HepG2 (cell line): ENCODE measurements at regions not wholly inside any gene's neighbourhood (a gene's known extent, or its start where the extent isn't known, plus 50 kb on each side); places are given as distances from the start of the nearest gene placed in this dataset.

ENCODE experiments used
- ATAC-seq: fragments of 200-7000 bp; cut with Tn5 transposase; 3 replicates; pipeline ENCODE4 v1.9.1; 2020; ENCODE audit warnings: mild to moderate bottlenecking, moderate library complexity
- BruUV-seq: library from RNA; stranded (reverse); fragments of 400-500 nt; replicated peaks from 2 replicates; lab custom pipeline; 2021; lab: Mats Ljungman, UMichigan
- CTCF ChIA-PET: fragments of 300-600 bp; formaldehyde crosslinking; extraction: SDS; loops from one replicate; lab custom pipeline; 2021; ENCODE audit warnings: low total read pairs, inconsistent platforms, low intra/inter-chr PET ratio; lab: Yijun Ruan, JAX
- POLR2A ChIA-PET: fragments of 350-600 bp; sonication (Branson Sonifier 250); formaldehyde crosslinking; loops from one replicate; lab custom pipeline; 2020; ENCODE audit warnings: antibody characterized with exemption, inconsistent platforms; lab: Yijun Ruan, JAX
- DNase-seq: peaks from one replicate; pipeline ENCODE4 v3.0.0-alpha.2; 2015; ENCODE audit warnings: low spot score
- FAIRE-seq: peaks from 3 replicates; lab custom pipeline; 2011; peaks lifted over from hg19 to GRCh38; lab: Jason Lieb, UNC
- H2AFZ ChIP-seq: one replicate; pipeline ENCODE4 v1.6.1; 2011; ENCODE audit warnings: low read length, inconsistent platforms
- H3K27ac ChIP-seq: fragments of 300-600 bp; 3 replicates; pipeline ENCODE4 v1.8.0; 2011; ENCODE audit warnings: mixed run types, mild to moderate bottlenecking, mixed read lengths, low read length, inconsistent platforms; ENCODE audit not compliant: insufficient read depth; ENCODE audit errors: extremely low read length
- H3K27me3 ChIP-seq, 2 experiments: fragments of 200-600 bp in 1 of 2; 2 replicates in 1 of 2; 3 replicates in 1 of 2; pipeline versions ENCODE4 v1.6.0 to v1.8.0; 2011; ENCODE audit warnings: low read length in 2 of 2, mild to moderate bottlenecking in 2 of 2, moderate library complexity in 2 of 2, inconsistent platforms in 1 of 2; ENCODE audit not compliant: insufficient read depth in 2 of 2, control insufficient read depth in 1 of 2
- H3K36me3 ChIP-seq, 2 experiments: fragments of 200-600 bp in 1 of 2; replicated peaks in 1 of 2; 2 replicates in 1 of 2; 3 replicates in 1 of 2; pipeline versions ENCODE4 v1.5.1 to v1.8.0; 2011; ENCODE audit warnings: low read length in 2 of 2, inconsistent platforms in 1 of 2; ENCODE audit not compliant: insufficient read depth in 2 of 2, control insufficient read depth in 1 of 2
- H3K4me1 ChIP-seq: 2 replicates; pipeline ENCODE4 v1.5.1; 2012; ENCODE audit warnings: low read length, inconsistent platforms; ENCODE audit not compliant: insufficient read depth
- H3K4me2 ChIP-seq: 2 replicates; pipeline ENCODE4 v1.6.0; 2011; ENCODE audit warnings: low read depth, low read length, inconsistent platforms
- H3K4me3 ChIP-seq, 3 experiments: fragments of 200-600 bp in 1 of 3; sonication (generic), shearing (Covaris generic) in 1 of 3; replicated peaks in 1 of 3; 2 replicates each; pipeline ENCODE4 v1.5.1; 2011 to 2016; ENCODE audit warnings: low read length in 3 of 3, inconsistent platforms in 2 of 3, low read depth in 2 of 3, mild to moderate bottlenecking in 2 of 3, control low read depth in 1 of 3, mixed read lengths in 1 of 3; ENCODE audit not compliant: insufficient read depth in 1 of 3
- H3K79me2 ChIP-seq: one replicate; pipeline ENCODE4 v1.6.1; 2011; ENCODE audit warnings: low read length, inconsistent platforms; ENCODE audit not compliant: insufficient read depth
- H3K9ac ChIP-seq: 2 replicates; pipeline ENCODE4 v1.6.0; 2011; ENCODE audit warnings: mild to moderate bottlenecking, low read depth, low read length, inconsistent platforms; ENCODE audit not compliant: insufficient read depth
- H3K9me3 ChIP-seq: 2 replicates; pipeline ENCODE4 v1.5.1; 2012; ENCODE audit warnings: mild to moderate bottlenecking, low read length
- H4K20me1 ChIP-seq: 2 replicates; pipeline ENCODE4 v1.6.0; 2011; ENCODE audit warnings: inconsistent platforms, mild to moderate bottlenecking, low read length, moderate library complexity; ENCODE audit not compliant: insufficient read depth
- ASH2L ChIP-seq: fragments of 300-600, 200-600 bp; sonication (generic); IDR thresholded peaks from 2 replicates; pipeline ENCODE4 v1.7.0; 2017; ENCODE audit warnings: low read depth, mild to moderate bottlenecking, moderate library complexity, mixed read lengths, low read length; ENCODE audit not compliant: insufficient read length
- CBX1 ChIP-seq: IDR thresholded peaks from one replicate; pipeline ENCODE4 v1.6.1; 2016; ENCODE audit warnings: antibody characterized with exemption, low read depth
- GATAD2A ChIP-seq: IDR thresholded peaks from 2 replicates; pipeline ENCODE4 v1.6.1; 2016
- KAT8 ChIP-seq: IDR thresholded peaks from 2 replicates; pipeline ENCODE4 v1.6.1; 2016; ENCODE audit warnings: missing genetic modification reagents, missing compliant biosample characterization
- REXO4 ChIP-seq: sonication (generic); formaldehyde crosslinking; IDR thresholded peaks from 2 replicates; pipeline ENCODE4 v1.8.0; 2022; ENCODE audit warnings: missing genetic modification reagents, mild to moderate bottlenecking, borderline replicate concordance
- SRSF9 ChIP-seq: fragments of 200-400 bp; formaldehyde crosslinking; IDR thresholded peaks from 2 replicates; pipeline ENCODE4 v1.6.1; 2018; ENCODE audit warnings: borderline replicate concordance, mild to moderate bottlenecking, low read depth, low read length; ENCODE audit not compliant: insufficient read depth, poor library complexity, severe bottlenecking
- TEAD3 ChIP-seq: optimal IDR thresholded peaks from 2 replicates; pipeline ENCODE3; 2016; ENCODE audit warnings: borderline replicate concordance
- ZNF180 ChIP-seq: sonication (generic); formaldehyde crosslinking; IDR thresholded peaks from 2 replicates; pipeline ENCODE4 v1.4.0; 2020; ENCODE audit warnings: low read depth, missing genetic modification reagents, borderline replicate concordance
- ZNF761 ChIP-seq: sonication (generic); formaldehyde crosslinking; conservative IDR thresholded peaks from 2 replicates; pipeline ENCODE4 v1.4.0; 2020; ENCODE audit warnings: mild to moderate bottlenecking, missing genetic modification reagents
- ZSCAN20 ChIP-seq: sonication (generic); formaldehyde crosslinking; IDR thresholded peaks from 2 replicates; pipeline ENCODE4 v1.4.0; 2020; ENCODE audit warnings: missing genetic modification reagents, mild to moderate bottlenecking, borderline replicate concordance
- ZSCAN25 ChIP-seq: sonication (generic); formaldehyde crosslinking; IDR thresholded peaks from 2 replicates; pipeline ENCODE4 v1.8.0; 2022; ENCODE audit warnings: mild to moderate bottlenecking, missing genetic modification reagents
- WGBS: methylation state at CpG from one replicate; pipeline ENCODE4 v1.1.6; 2017; ENCODE audit warnings: low lambda C conversion rate; 5-methylcytosine and 5-hydroxymethylcytosine counted together
- in situ Hi-C: cut with HindIII; loops from 2 replicates; pipeline ENCODE4 v1.10.0; 2017; ENCODE audit warnings: low pct_unique_long_range_greater_than_20kb; ENCODE audit not compliant: extremely low pct_ligation_motif_present
- intact Hi-C: fragments of 100-400 bp; cut with micrococcal nuclease; formaldehyde crosslinking; loops from one replicate; pipeline ENCODE4 v1.10.0; 2022; ENCODE audit not compliant: unreplicated experiment
- TF ChIP-seq, protein P1 (sequence below): sonication (generic); formaldehyde crosslinking; conservative IDR thresholded peaks from 2 replicates; pipeline ENCODE4 v1.8.0; 2022; ENCODE audit warnings: mild to moderate bottlenecking, moderate library complexity, missing genetic modification reagents
- TF ChIP-seq, protein P2 (sequence below): sonication (generic); formaldehyde crosslinking; IDR thresholded peaks from 2 replicates; pipeline ENCODE4 v1.4.0; 2020; ENCODE audit warnings: mild to moderate bottlenecking, missing genetic modification reagents
- TF ChIP-seq, protein P3 (sequence below): sonication (generic); formaldehyde crosslinking; IDR thresholded peaks from 2 replicates; pipeline ENCODE4 v1.5.0; 2020; ENCODE audit warnings: missing genetic modification reagents

DNA sequence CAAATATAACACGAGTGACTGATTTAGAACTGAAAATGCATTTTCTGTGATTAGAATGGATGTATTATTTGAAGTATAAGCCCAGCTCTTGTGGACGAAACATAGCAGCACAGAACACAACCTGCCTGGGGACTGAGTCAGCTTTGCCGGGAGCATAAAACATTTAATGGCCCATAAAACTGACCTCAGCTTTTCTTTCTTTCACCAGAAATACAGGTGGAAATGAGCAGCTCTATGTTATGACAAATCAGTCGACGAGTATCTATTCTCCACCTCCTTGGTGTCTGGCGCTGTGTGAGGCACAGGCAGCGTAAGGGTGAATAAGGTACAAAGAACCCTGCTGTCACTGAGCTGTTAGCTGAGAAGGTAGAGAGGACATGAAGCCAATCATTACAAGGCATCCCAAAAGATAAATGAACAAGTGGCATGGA, 471.6 kb upstream of the AKR1E2 start:
- Histone ChIP-seq H3K36me3 (no peaks in the 10 kb centered on the region), H3K79me2 (no peaks in the 10 kb centered on the region), H2AFZ (no peak overlapping the region), H4K20me1 (no peaks in the 10 kb centered on the region), H3K27me3 (peaks cover 0 to 8% of the 10 kb centered on the region in 2 experiments; a peak in 1 of 5 replicates), H3K9ac (no peak overlapping the region), H3K27ac (no peak overlapping the region), H3K4me3 (no peak overlapping the region), H3K9me3 (no peaks in the 10 kb centered on the region), H3K4me1 (no peaks in the 10 kb centered on the region), H3K4me2 (no peak overlapping the region)
- FAIRE-seq (no peak), ATAC-seq (no peak), DNase-seq (no peak)
- 14% methylated on average over 7 of the region's 7 CpGs for WGBS
- in situ Hi-C loops: no loop called here
- intact Hi-C loops: no loop called here
- BruUV-seq: no TSS peak
- no peak for TF ChIP-seq KAT8 (CRISPR knock-in tag)
- TF ChIP-seq REXO4: no peak
- TF ChIP-seq ZSCAN25: no peak
- TF ChIP-seq ZSCAN20: no peak
- TF ChIP-seq ASH2L: no peak
- TF ChIP-seq, protein P1, sequence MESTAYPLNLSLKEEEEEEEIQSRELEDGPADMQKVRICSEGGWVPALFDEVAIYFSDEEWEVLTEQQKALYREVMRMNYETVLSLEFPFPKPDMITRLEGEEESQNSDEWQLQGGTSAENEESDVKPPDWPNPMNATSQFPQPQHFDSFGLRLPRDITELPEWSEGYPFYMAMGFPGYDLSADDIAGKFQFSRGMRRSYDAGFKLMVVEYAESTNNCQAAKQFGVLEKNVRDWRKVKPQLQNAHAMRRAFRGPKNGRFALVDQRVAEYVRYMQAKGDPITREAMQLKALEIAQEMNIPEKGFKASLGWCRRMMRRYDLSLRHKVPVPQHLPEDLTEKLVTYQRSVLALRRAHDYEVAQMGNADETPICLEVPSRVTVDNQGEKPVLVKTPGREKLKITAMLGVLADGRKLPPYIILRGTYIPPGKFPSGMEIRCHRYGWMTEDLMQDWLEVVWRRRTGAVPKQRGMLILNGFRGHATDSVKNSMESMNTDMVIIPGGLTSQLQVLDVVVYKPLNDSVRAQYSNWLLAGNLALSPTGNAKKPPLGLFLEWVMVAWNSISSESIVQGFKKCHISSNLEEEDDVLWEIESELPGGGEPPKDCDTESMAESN (CRISPR knock-in tag): no peak
- no peak for TF ChIP-seq CBX1
- no peak for TF ChIP-seq ZNF761 (CRISPR knock-in tag)
- TF ChIP-seq GATAD2A (CRISPR knock-in tag): no peak
- TF ChIP-seq, protein P2, sequence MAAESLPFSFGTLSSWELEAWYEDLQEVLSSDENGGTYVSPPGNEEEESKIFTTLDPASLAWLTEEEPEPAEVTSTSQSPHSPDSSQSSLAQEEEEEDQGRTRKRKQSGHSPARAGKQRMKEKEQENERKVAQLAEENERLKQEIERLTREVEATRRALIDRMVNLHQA (CRISPR knock-in tag): no peak
- TF ChIP-seq SRSF9: no peak
- no peak for TF ChIP-seq ZNF180 (CRISPR knock-in tag)
- TF ChIP-seq, protein P3, sequence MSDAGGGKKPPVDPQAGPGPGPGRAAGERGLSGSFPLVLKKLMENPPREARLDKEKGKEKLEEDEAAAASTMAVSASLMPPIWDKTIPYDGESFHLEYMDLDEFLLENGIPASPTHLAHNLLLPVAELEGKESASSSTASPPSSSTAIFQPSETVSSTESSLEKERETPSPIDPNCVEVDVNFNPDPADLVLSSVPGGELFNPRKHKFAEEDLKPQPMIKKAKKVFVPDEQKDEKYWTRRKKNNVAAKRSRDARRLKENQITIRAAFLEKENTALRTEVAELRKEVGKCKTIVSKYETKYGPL (CRISPR knock-in tag): no peak
- TF ChIP-seq TEAD3 (CRISPR knock-in tag): no peak
- ChIA-PET POLR2A (no interaction called here), CTCF (no interaction called here)
